ENCODE measurements at regions not wholly inside any gene's neighbourhood (a gene's known extent, or its start where the extent isn't known, plus 50 kb on each side); places are given as distances from the start of the nearest gene placed in this dataset.

- Histone ChIP-seq H3K4me3 (ENCODE audit: low read length in 3 of 3) (no peak overlapping the region), H3K27ac (ENCODE audit: low read depth in 2 of 2, low read length in 2 of 2) (no peak overlapping the region), H3K9me3 (ENCODE audit: control insufficient read depth in 2 of 3, insufficient read depth in 1 of 3, low read length in 3 of 3) (no peaks in the 10 kb centered on the region), H3K27me3 (ENCODE audit: control insufficient read depth, insufficient read depth, low read length) (no peaks in the 10 kb centered on the region), H3K9ac (ENCODE audit: low read length in 3 of 3) (no peak overlapping the region), H3K4me1 (ENCODE audit: control insufficient read depth in 2 of 3, insufficient read depth in 2 of 3, low read depth in 1 of 3, low read length in 3 of 3) (no peaks in the 10 kb centered on the region), H3K36me3 (ENCODE audit: control insufficient read depth in 2 of 3, insufficient read depth in 3 of 3, low read length in 3 of 3) (no peaks in the 10 kb centered on the region)
- DNase-seq (no peak), FAIRE-seq (no peak)
- intact Hi-C loops (cut with DNase I), result no loop called here
- no peak for TF ChIP-seq CTCF (IDR thresholded peaks at IDR 0.05; ENCODE audit: borderline replicate concordance, extremely low read depth, insufficient read depth)
These were observed 75.7 kb downstream of the AGTR2 start for GRCh38 chrX:116246261-116246660.

GRCh38 chrX:116267511-116268040 is 97.0 kb downstream of the AGTR2 start:
- FAIRE-seq, result no peak
- DNase-seq, result no peak
- no peak for TF ChIP-seq CTCF (IDR thresholded peaks at IDR 0.05; ENCODE audit: borderline replicate concordance, extremely low read depth, insufficient read depth)
- H3K4me3 ChIP-seq (ENCODE audit: low read length in 3 of 3), result no peak overlapping the region
- peaks cover 2% of the 10 kb centered on the region for H3K27me3 ChIP-seq (ENCODE audit: control insufficient read depth, insufficient read depth, low read length)
- no peaks in the 10 kb centered on the region for H3K4me1 ChIP-seq (ENCODE audit: control insufficient read depth in 2 of 3, insufficient read depth in 2 of 3, low read depth in 1 of 3, low read length in 3 of 3)
- no peak overlapping the region for H3K27ac ChIP-seq (ENCODE audit: low read depth in 2 of 2, low read length in 2 of 2)
- intact Hi-C loops (cut with DNase I), result no loop called here
- H3K36me3 ChIP-seq (ENCODE audit: control insufficient read depth in 2 of 3, insufficient read depth in 3 of 3, low read length in 3 of 3), result no peaks in the 10 kb centered on the region
- H3K9ac ChIP-seq (ENCODE audit: low read length in 3 of 3), result no peak overlapping the region
- no peaks in the 10 kb centered on the region for H3K9me3 ChIP-seq (ENCODE audit: control insufficient read depth in 2 of 3, insufficient read depth in 1 of 3, low read length in 3 of 3)

GRCh38 chrX:116272322-116272721 is 101.8 kb downstream of the AGTR2 start:
- Histone ChIP-seq H3K4me1 (ENCODE audit: control insufficient read depth in 2 of 3, insufficient read depth in 2 of 3, low read depth in 1 of 3, low read length in 3 of 3) (no peaks in the 10 kb centered on the region), H3K27me3 (ENCODE audit: control insufficient read depth, insufficient read depth, low read length) (peaks cover 2% of the 10 kb centered on the region), H3K27ac (ENCODE audit: low read depth in 2 of 2, low read length in 2 of 2) (no peak overlapping the region), H3K9me3 (ENCODE audit: control insufficient read depth in 2 of 3, insufficient read depth in 1 of 3, low read length in 3 of 3) (no peaks in the 10 kb centered on the region), H3K4me3 (ENCODE audit: low read length in 3 of 3) (no peak overlapping the region), H3K9ac (ENCODE audit: low read length in 3 of 3) (no peak overlapping the region), H3K36me3 (ENCODE audit: control insufficient read depth in 2 of 3, insufficient read depth in 3 of 3, low read length in 3 of 3) (no peaks in the 10 kb centered on the region)
- intact Hi-C loops (cut with DNase I), result no loop called here
- DNase-seq (no peak), FAIRE-seq (no peak)
- no peak for TF ChIP-seq CTCF (IDR thresholded peaks at IDR 0.05; ENCODE audit: borderline replicate concordance, extremely low read depth, insufficient read depth)

GRCh38 chrX:116272861-116273260 is 102.3 kb downstream of the AGTR2 start:
- Histone ChIP-seq H3K36me3 (ENCODE audit: control insufficient read depth in 2 of 3, insufficient read depth in 3 of 3, low read length in 3 of 3) (no peaks in the 10 kb centered on the region), H3K27me3 (ENCODE audit: control insufficient read depth, insufficient read depth, low read length) (peaks cover 2% of the 10 kb centered on the region), H3K9me3 (ENCODE audit: control insufficient read depth in 2 of 3, insufficient read depth in 1 of 3, low read length in 3 of 3) (no peaks in the 10 kb centered on the region), H3K27ac (ENCODE audit: low read depth in 2 of 2, low read length in 2 of 2) (no peak overlapping the region), H3K9ac (ENCODE audit: low read length in 3 of 3) (no peak overlapping the region), H3K4me1 (ENCODE audit: control insufficient read depth in 2 of 3, insufficient read depth in 2 of 3, low read depth in 1 of 3, low read length in 3 of 3) (no peaks in the 10 kb centered on the region), H3K4me3 (ENCODE audit: low read length in 3 of 3) (no peak overlapping the region)
- FAIRE-seq (no peak), DNase-seq (no peak)
- intact Hi-C loops (cut with DNase I), result no loop called here
- TF ChIP-seq CTCF (IDR thresholded peaks at IDR 0.05; ENCODE audit: borderline replicate concordance, extremely low read depth, insufficient read depth), result no peak
